ENCODE measurements at regions not wholly inside any gene's neighbourhood (a gene's known extent, or its start where the extent isn't known, plus 50 kb on each side); places are given as distances from the start of the nearest gene placed in this dataset.
"Not testable (repeated sequence)": the region's sequence is repeated elsewhere in the genome, so short reads cannot be mapped to it uniquely, and the experiment has no call there.

GRCh38 chr4:55278316-55278715, 67.7 kb upstream of the SRD5A3 start:
- DNase-seq (ENCODE audit: low read depth): no peak
- Histone ChIP-seq H3K9ac (ENCODE audit: low read length) (no peak overlapping the region), H3K4me1 (ENCODE audit: control insufficient read depth, insufficient read depth, low read length) (no peaks in the 10 kb centered on the region), H3K4me3 (ENCODE audit: low read length) (no peak overlapping the region), H3K36me3 (ENCODE audit: control insufficient read depth, insufficient read depth, low read length, severe bottlenecking) (no peaks in the 10 kb centered on the region), H3K27me3 (replicated peaks; ENCODE audit: control insufficient read depth, insufficient read depth, low read length) (peaks cover 16% of the 10 kb centered on the region), H3K9me3 (ENCODE audit: control insufficient read depth, low read length) (peaks cover 16% of the 10 kb centered on the region)

- DNase-seq (ENCODE audit: low read depth); H3K9ac ChIP-seq (ENCODE audit: low read length); H3K4me3 ChIP-seq (ENCODE audit: low read length); H3K27me3 ChIP-seq (replicated peaks; ENCODE audit: control insufficient read depth, insufficient read depth, low read length); H3K36me3 ChIP-seq (ENCODE audit: control insufficient read depth, insufficient read depth, low read length, severe bottlenecking); H3K4me1 ChIP-seq (ENCODE audit: control insufficient read depth, insufficient read depth, low read length): not testable (repeated sequence)
- H3K9me3 ChIP-seq (ENCODE audit: control insufficient read depth, low read length): peaks cover 37% of the 10 kb centered on the region
Measured at GRCh38 chr4:55280474-55280873, 65.6 kb upstream of the SRD5A3 start.

GRCh38 chr4:55281118-55281683, 64.8 kb upstream of the SRD5A3 start:
- H3K9ac ChIP-seq (ENCODE audit: low read length); H3K4me3 ChIP-seq (ENCODE audit: low read length); DNase-seq (ENCODE audit: low read depth); H3K4me1 ChIP-seq (ENCODE audit: control insufficient read depth, insufficient read depth, low read length); H3K27me3 ChIP-seq (replicated peaks; ENCODE audit: control insufficient read depth, insufficient read depth, low read length); H3K36me3 ChIP-seq (ENCODE audit: control insufficient read depth, insufficient read depth, low read length, severe bottlenecking): not testable (repeated sequence)
- H3K9me3 ChIP-seq (ENCODE audit: control insufficient read depth, low read length): peaks cover 43% of the 10 kb centered on the region

- no peak overlapping the region for H3K9ac ChIP-seq (ENCODE audit: low read length)
- no peaks in the 10 kb centered on the region for H3K36me3 ChIP-seq (ENCODE audit: control insufficient read depth, insufficient read depth, low read length, severe bottlenecking)
- no peak overlapping the region for H3K4me3 ChIP-seq (ENCODE audit: low read length)
- H3K4me1 ChIP-seq (ENCODE audit: control insufficient read depth, insufficient read depth, low read length): no peaks in the 10 kb centered on the region
- no peak for DNase-seq (ENCODE audit: low read depth)
- no peaks in the 10 kb centered on the region for H3K27me3 ChIP-seq (replicated peaks; ENCODE audit: control insufficient read depth, insufficient read depth, low read length)
- peaks cover 43% of the 10 kb centered on the region for H3K9me3 ChIP-seq (ENCODE audit: control insufficient read depth, low read length)
Measured at GRCh38 chr4:55284331-55284730, 61.7 kb upstream of the SRD5A3 start.

GRCh38 chr4:55291227-55291640, 54.8 kb upstream of the SRD5A3 start:
- Histone ChIP-seq H3K4me1 (ENCODE audit: control insufficient read depth, insufficient read depth, low read length) (peaks cover 17% of the 10 kb centered on the region), H3K9ac (ENCODE audit: low read length) (no peak overlapping the region)
- DNase-seq (ENCODE audit: low read depth): no peak

GRCh38 chr4:55296096-55296495, 49.9 kb upstream of the SRD5A3 start:
- no peaks in the 10 kb centered on the region for H3K36me3 ChIP-seq (ENCODE audit: control insufficient read depth, insufficient read depth, low read length, severe bottlenecking)
- H3K9ac ChIP-seq (ENCODE audit: low read length): no peak overlapping the region
- no peak for DNase-seq (ENCODE audit: low read depth)

More at GRCh38 chr4:55291227-55291640, 54.8 kb upstream of the SRD5A3 start:
- H3K9me3 ChIP-seq (ENCODE audit: control insufficient read depth, low read length): no peaks in the 10 kb centered on the region
- H3K4me3 ChIP-seq (ENCODE audit: low read length): no peak overlapping the region
- H3K27me3 ChIP-seq (replicated peaks; ENCODE audit: control insufficient read depth, insufficient read depth, low read length): no peaks in the 10 kb centered on the region
- H3K36me3 ChIP-seq (ENCODE audit: control insufficient read depth, insufficient read depth, low read length, severe bottlenecking): no peaks in the 10 kb centered on the region

More at GRCh38 chr4:55296096-55296495, 49.9 kb upstream of the SRD5A3 start:
- Histone ChIP-seq H3K4me1 (ENCODE audit: control insufficient read depth, insufficient read depth, low read length) (peaks cover 19% of the 10 kb centered on the region), H3K9me3 (ENCODE audit: control insufficient read depth, low read length) (peaks cover 3% of the 10 kb centered on the region), H3K27me3 (replicated peaks; ENCODE audit: control insufficient read depth, insufficient read depth, low read length) (no peaks in the 10 kb centered on the region), H3K4me3 (ENCODE audit: low read length) (no peak overlapping the region)

Measured in adipocyte (in vitro differentiated cells).